ENCODE measurements at regions not wholly inside any gene's neighbourhood (a gene's known extent, or its start where the extent isn't known, plus 50 kb on each side); places are given as distances from the start of the nearest gene placed in this dataset.

DNA sequence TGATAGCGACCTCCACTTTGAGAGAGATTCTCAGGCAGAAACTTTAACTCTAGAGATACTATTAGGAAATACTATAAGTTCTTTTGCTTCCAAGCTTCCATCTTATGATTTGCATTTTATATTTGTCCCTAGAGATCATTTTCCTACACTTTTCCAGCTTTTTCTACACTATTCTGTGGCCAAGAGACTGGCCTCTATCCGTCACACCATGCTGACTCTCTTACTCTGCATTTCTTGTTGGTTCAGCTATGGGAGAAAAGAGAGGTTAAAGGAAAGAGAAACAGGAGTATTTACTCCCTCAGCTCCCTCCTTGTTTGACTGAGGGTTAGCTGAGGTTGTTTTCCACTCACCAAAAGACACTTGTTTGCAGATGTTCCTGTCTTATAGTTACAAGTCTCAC is 665.6 kb upstream of the CXADR start:
- no peak for TF ChIP-seq EZH2phosphoT487 (IDR thresholded peaks at IDR 0.05; ENCODE audit: unreplicated experiment)
- TF ChIP-seq JUNB (IDR thresholded peaks at IDR 0.05; ENCODE audit: unreplicated experiment): no peak
- TF ChIP-seq EZH2 (IDR thresholded peaks at IDR 0.05; ENCODE audit: low read depth, unreplicated experiment): no peak
- TF ChIP-seq, protein P1, sequence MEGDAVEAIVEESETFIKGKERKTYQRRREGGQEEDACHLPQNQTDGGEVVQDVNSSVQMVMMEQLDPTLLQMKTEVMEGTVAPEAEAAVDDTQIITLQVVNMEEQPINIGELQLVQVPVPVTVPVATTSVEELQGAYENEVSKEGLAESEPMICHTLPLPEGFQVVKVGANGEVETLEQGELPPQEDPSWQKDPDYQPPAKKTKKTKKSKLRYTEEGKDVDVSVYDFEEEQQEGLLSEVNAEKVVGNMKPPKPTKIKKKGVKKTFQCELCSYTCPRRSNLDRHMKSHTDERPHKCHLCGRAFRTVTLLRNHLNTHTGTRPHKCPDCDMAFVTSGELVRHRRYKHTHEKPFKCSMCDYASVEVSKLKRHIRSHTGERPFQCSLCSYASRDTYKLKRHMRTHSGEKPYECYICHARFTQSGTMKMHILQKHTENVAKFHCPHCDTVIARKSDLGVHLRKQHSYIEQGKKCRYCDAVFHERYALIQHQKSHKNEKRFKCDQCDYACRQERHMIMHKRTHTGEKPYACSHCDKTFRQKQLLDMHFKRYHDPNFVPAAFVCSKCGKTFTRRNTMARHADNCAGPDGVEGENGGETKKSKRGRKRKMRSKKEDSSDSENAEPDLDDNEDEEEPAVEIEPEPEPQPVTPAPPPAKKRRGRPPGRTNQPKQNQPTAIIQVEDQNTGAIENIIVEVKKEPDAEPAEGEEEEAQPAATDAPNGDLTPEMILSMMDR (conservative IDR thresholded peaks at IDR 0.05; ENCODE audit: low read depth in 2 of 2): no peak
- TF ChIP-seq, protein P2, sequence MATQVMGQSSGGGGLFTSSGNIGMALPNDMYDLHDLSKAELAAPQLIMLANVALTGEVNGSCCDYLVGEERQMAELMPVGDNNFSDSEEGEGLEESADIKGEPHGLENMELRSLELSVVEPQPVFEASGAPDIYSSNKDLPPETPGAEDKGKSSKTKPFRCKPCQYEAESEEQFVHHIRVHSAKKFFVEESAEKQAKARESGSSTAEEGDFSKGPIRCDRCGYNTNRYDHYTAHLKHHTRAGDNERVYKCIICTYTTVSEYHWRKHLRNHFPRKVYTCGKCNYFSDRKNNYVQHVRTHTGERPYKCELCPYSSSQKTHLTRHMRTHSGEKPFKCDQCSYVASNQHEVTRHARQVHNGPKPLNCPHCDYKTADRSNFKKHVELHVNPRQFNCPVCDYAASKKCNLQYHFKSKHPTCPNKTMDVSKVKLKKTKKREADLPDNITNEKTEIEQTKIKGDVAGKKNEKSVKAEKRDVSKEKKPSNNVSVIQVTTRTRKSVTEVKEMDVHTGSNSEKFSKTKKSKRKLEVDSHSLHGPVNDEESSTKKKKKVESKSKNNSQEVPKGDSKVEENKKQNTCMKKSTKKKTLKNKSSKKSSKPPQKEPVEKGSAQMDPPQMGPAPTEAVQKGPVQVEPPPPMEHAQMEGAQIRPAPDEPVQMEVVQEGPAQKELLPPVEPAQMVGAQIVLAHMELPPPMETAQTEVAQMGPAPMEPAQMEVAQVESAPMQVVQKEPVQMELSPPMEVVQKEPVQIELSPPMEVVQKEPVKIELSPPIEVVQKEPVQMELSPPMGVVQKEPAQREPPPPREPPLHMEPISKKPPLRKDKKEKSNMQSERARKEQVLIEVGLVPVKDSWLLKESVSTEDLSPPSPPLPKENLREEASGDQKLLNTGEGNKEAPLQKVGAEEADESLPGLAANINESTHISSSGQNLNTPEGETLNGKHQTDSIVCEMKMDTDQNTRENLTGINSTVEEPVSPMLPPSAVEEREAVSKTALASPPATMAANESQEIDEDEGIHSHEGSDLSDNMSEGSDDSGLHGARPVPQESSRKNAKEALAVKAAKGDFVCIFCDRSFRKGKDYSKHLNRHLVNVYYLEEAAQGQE (IDR thresholded peaks at IDR 0.05; ENCODE audit: unreplicated experiment): no peak
- no peak for TF ChIP-seq POLR2AphosphoS5 (IDR thresholded peaks at IDR 0.05; ENCODE audit: low read depth)
- no peak for TF ChIP-seq ZNF114 (CRISPR knock-in tag; IDR thresholded peaks at IDR 0.05)
- no peak for TF ChIP-seq ETS1 (IDR thresholded peaks at IDR 0.05)
- no peak for TF ChIP-seq ZNF331 (CRISPR knock-in tag; IDR thresholded peaks at IDR 0.05; ENCODE audit: low read depth)

Measured in GM23338 (cell line).